Mesendoderm (in vitro differentiated cells): ENCODE measurements at regions not wholly inside any gene's neighbourhood (a gene's known extent, or its start where the extent isn't known, plus 50 kb on each side); places are given as distances from the start of the nearest gene placed in this dataset.

Experiments
- DNase-seq: peaks from one replicate; pipeline ENCODE4 v3.0.0; 2013
- H2AK5ac ChIP-seq: 2 replicates; pipeline ENCODE4 v1.6.1; 2013; ENCODE audit warnings: low read length, inconsistent platforms
- H2BK120ac ChIP-seq: 2 replicates; pipeline ENCODE4 v1.6.1; 2013; ENCODE audit warnings: low read depth, mild to moderate bottlenecking, low read length, moderate library complexity, mixed read lengths
- H2BK15ac ChIP-seq: replicated peaks from 2 replicates; pipeline ENCODE4 v1.6.1; 2013; ENCODE audit warnings: low read depth, mild to moderate bottlenecking, moderate library complexity
- H2BK5ac ChIP-seq: 2 replicates; pipeline ENCODE4 v1.6.1; 2013; ENCODE audit warnings: low read length, inconsistent platforms
- H3K18ac ChIP-seq: 2 replicates; pipeline ENCODE4 v1.6.1; 2013; ENCODE audit warnings: mild to moderate bottlenecking, low read length, mixed read lengths
- H3K23ac ChIP-seq: one replicate; pipeline ENCODE4 v1.6.1; 2013; ENCODE audit warnings: low read length
- H3K27ac ChIP-seq: 2 replicates; pipeline ENCODE4 v1.5.1; 2013; ENCODE audit warnings: low read depth, mild to moderate bottlenecking, inconsistent platforms, low read length, moderate library complexity
- H3K27me3 ChIP-seq: 2 replicates; pipeline ENCODE4 v1.6.1; 2013; ENCODE audit warnings: low read length, control low read depth, mild to moderate bottlenecking, inconsistent platforms; ENCODE audit not compliant: insufficient read depth, poor library complexity
- H3K36me3 ChIP-seq: 2 replicates; pipeline ENCODE4 v1.6.1; 2013; ENCODE audit warnings: low read length, inconsistent platforms; ENCODE audit not compliant: control insufficient read depth, insufficient read depth
- H3K4ac ChIP-seq: one replicate; pipeline ENCODE4 v1.6.1; 2013; ENCODE audit warnings: low read depth, mild to moderate bottlenecking, low read length, moderate library complexity
- H3K4me1 ChIP-seq: 2 replicates; pipeline ENCODE4 v1.6.1; 2013; ENCODE audit warnings: low read depth, low read length, inconsistent platforms; ENCODE audit not compliant: control insufficient read depth
- H3K4me2 ChIP-seq: 2 replicates; pipeline ENCODE4 v1.6.1; 2013; ENCODE audit warnings: low read length
- H3K4me3 ChIP-seq: 2 replicates; pipeline ENCODE4 v1.5.1; 2013; ENCODE audit warnings: mild to moderate bottlenecking, low read length
- H3K56ac ChIP-seq: one replicate; pipeline ENCODE4 v1.6.1; 2013; ENCODE audit warnings: low read length
- H3K79me1 ChIP-seq: 2 replicates; pipeline ENCODE4 v1.6.1; 2013; ENCODE audit warnings: low read length, inconsistent platforms
- H3K79me2 ChIP-seq: 2 replicates; pipeline ENCODE4 v1.6.1; 2013; ENCODE audit warnings: mild to moderate bottlenecking, low read length; ENCODE audit not compliant: control insufficient read depth, insufficient read depth
- H3K9ac ChIP-seq: 2 replicates; pipeline ENCODE4 v1.6.1; 2013; ENCODE audit warnings: low read length, inconsistent platforms
- H4K5ac ChIP-seq: one replicate; pipeline ENCODE4 v1.6.1; 2013; ENCODE audit warnings: low read length
- H4K8ac ChIP-seq: one replicate; pipeline ENCODE4 v1.6.1; 2013; ENCODE audit warnings: low read depth, mild to moderate bottlenecking, control low read depth, low read length, moderate library complexity
- WGBS: extraction: QIAGEN DNeasy Blood & Tissue Kit; methylation state at CpG from one replicate; pipeline ENCODE4 v1.1.7; 2013; ENCODE audit warnings: low lambda C conversion rate, missing lambda C conversion rate; ENCODE audit not compliant: insufficient coverage; ENCODE audit errors: extremely low coverage; 5-methylcytosine and 5-hydroxymethylcytosine counted together

DNA sequence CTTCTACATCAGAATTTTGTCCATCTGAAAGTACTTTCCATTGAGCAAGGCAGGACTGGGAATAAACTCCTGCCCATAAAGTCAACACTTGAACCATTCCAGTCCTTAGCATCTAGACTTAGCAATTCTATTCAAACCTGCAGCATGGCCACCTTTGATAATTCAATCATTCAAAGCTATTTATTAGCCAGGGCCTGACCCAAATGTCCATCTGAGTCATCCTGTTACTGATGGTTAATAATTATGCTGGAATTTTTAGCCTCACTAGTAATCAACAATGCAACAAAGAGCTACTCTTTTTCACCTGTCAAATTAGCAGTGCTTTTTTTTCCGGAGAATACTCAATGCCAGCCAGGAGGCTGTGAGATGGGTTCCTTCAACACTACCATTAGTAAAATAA, 72.7 kb upstream of the SNRK start:
- H2BK120ac ChIP-seq = no peak overlapping the region
- no peak overlapping the region for H3K56ac ChIP-seq
- no peak overlapping the region for H3K23ac ChIP-seq
- H3K4me3 ChIP-seq = no peak overlapping the region
- H4K8ac ChIP-seq = no peak overlapping the region
- H3K27me3 ChIP-seq = no peaks in the 10 kb centered on the region
- no peak for DNase-seq
- no peak overlapping the region for H2BK5ac ChIP-seq
- no peak overlapping the region for H2AK5ac ChIP-seq
- H3K79me2 ChIP-seq = no peaks in the 10 kb centered on the region
- no CpG with 5 or more reads among the region's 1 CpG for WGBS
- no peak overlapping the region for H2BK15ac ChIP-seq
- H3K4me1 ChIP-seq = no peaks in the 10 kb centered on the region
- H3K36me3 ChIP-seq = no peaks in the 10 kb centered on the region
- H3K27ac ChIP-seq = no peak overlapping the region
- no peaks in the 10 kb centered on the region for H3K79me1 ChIP-seq
- H3K9ac ChIP-seq = no peak overlapping the region
- no peak overlapping the region for H3K18ac ChIP-seq
- no peak overlapping the region for H3K4me2 ChIP-seq
- no peak overlapping the region for H4K5ac ChIP-seq
- H3K4ac ChIP-seq = no peak overlapping the region

- no peak overlapping the region for H3K9ac ChIP-seq
- no peak overlapping the region for H2AK5ac ChIP-seq
- H3K4ac ChIP-seq = no peak overlapping the region
- H3K56ac ChIP-seq = no peak overlapping the region
- H2BK5ac ChIP-seq = no peak overlapping the region
- no peak overlapping the region for H3K4me3 ChIP-seq
- no peak overlapping the region for H2BK15ac ChIP-seq
- no peak overlapping the region for H3K23ac ChIP-seq
- H3K4me2 ChIP-seq = no peak overlapping the region
- no CpG with 5 or more reads among the region's 8 CpGs for WGBS
- no peaks in the 10 kb centered on the region for H3K79me2 ChIP-seq
- no peaks in the 10 kb centered on the region for H3K36me3 ChIP-seq
- no peak overlapping the region for H4K5ac ChIP-seq
- H3K18ac ChIP-seq = no peak overlapping the region
- H4K8ac ChIP-seq = no peak overlapping the region
- no peak overlapping the region for H3K27ac ChIP-seq
- no peaks in the 10 kb centered on the region for H3K79me1 ChIP-seq
- H3K27me3 ChIP-seq = no peaks in the 10 kb centered on the region
- H3K4me1 ChIP-seq = no peaks in the 10 kb centered on the region
- DNase-seq = no peak
- H2BK120ac ChIP-seq = no peak overlapping the region
Observed at GRCh38 chr3:43212914-43213611, 73.3 kb upstream of the SNRK start.

GRCh38 chr3:43211681-43212080, 74.7 kb upstream of the SNRK start:
- Histone ChIP-seq H2BK5ac (no peak overlapping the region), H3K9ac (no peak overlapping the region), H3K27me3 (no peaks in the 10 kb centered on the region), H3K27ac (no peak overlapping the region), H3K36me3 (no peaks in the 10 kb centered on the region), H3K79me2 (no peaks in the 10 kb centered on the region), H3K4ac (no peak overlapping the region), H3K79me1 (no peaks in the 10 kb centered on the region), H3K23ac (no peak overlapping the region), H4K5ac (no peak overlapping the region), H2BK120ac (no peak overlapping the region), H3K4me1 (no peaks in the 10 kb centered on the region), H3K56ac (no peak overlapping the region), H2BK15ac (no peak overlapping the region), H2AK5ac (no peak overlapping the region), H3K4me2 (no peak overlapping the region), H4K8ac (no peak overlapping the region), H3K4me3 (no peak overlapping the region), H3K18ac (no peak overlapping the region)
- no peak for DNase-seq
- no CpG with 5 or more reads among the region's 5 CpGs for WGBS

DNA sequence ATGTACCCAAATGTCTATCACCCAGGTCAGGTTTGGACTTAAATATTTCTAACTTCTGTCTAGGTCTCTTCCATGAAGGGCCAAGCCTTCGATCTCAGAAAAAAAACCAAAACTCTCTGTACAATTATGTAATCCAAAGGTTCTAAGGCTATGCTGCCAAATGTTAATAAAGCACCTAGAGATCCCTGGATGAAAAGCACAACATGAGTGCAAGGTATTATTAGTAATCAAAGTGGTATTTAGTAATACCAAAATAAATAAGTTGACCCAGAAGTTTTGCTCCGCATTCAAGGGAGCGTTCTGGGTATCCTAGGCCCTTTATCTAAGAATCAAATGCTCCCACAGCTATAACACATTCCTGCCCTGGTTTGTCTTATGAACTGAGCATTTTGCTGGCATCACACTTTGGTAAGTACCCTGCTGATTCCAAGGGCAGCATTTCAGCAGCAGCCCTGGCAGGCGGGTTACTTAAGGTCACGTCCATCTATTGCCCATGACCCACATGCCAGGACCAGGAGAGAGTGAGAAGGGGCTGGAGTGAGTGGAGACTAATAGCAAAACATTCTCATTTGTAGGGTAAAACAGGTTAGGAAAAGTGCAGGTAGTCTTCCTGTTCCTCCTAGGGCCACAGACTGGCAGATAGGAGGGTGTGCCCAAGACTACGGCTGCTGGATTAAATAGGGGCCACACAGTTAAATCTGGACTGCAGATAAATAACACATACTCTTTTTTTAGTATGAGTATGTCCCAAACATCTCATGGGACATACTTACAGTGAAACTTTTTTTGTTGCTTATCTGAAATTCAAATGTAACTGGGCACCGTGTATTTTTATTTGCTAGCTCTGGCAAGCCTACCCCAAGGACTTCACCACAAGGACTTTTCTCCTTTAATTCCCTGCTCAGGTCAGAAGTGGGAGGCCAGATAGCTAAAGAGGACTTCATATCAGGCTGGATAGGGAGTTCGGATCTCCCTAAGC, 76.0 kb upstream of the SNRK start:
- Histone ChIP-seq H3K4ac (no peak overlapping the region), H3K4me1 (no peaks in the 10 kb centered on the region), H3K27ac (no peak overlapping the region), H3K79me1 (no peaks in the 10 kb centered on the region), H3K4me3 (no peak overlapping the region), H3K79me2 (no peaks in the 10 kb centered on the region), H3K18ac (no peak overlapping the region), H3K36me3 (no peaks in the 10 kb centered on the region), H3K56ac (no peak overlapping the region), H3K27me3 (no peaks in the 10 kb centered on the region), H4K8ac (no peak overlapping the region), H2AK5ac (no peak overlapping the region), H2BK120ac (no peak overlapping the region), H2BK15ac (no peak overlapping the region), H3K9ac (no peak overlapping the region), H2BK5ac (no peak overlapping the region), H4K5ac (no peak overlapping the region), H3K4me2 (no peak overlapping the region), H3K23ac (no peak overlapping the region)
- no peak for DNase-seq
- WGBS = no CpG with 5 or more reads among the region's 8 CpGs

DNA sequence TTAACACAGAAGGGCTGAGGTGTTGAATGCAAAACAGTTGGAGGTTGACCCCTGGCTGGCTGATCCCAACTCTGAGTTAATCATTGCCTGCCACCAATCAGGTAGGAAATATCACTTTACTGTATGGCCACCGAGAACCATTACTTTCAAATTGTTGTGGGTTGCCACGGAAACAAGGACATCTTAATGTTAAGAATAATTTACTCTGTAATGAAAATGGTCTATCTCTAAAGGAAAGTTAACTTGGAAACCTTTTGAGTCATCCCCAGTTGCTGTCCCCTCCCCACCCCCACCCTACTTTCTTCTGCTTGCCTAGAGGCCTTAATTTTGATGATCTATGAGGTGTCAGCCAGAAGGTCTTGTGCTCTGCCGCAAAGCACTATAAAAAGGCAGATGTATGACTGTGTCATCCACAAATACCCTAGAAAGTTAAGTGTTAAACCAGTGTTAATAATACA, 78.7 kb upstream of the SNRK start:
- no peak overlapping the region for H3K9ac ChIP-seq
- no peaks in the 10 kb centered on the region for H3K79me1 ChIP-seq
- no peaks in the 10 kb centered on the region for H3K4me1 ChIP-seq
- DNase-seq = no peak
- no peak overlapping the region for H2BK15ac ChIP-seq
- no peaks in the 10 kb centered on the region for H3K36me3 ChIP-seq
- H4K5ac ChIP-seq = no peak overlapping the region
- no peak overlapping the region for H3K56ac ChIP-seq
- no peak overlapping the region for H4K8ac ChIP-seq
- WGBS = no CpG with 5 or more reads among the region's 3 CpGs
- H3K27ac ChIP-seq = no peak overlapping the region
- H3K23ac ChIP-seq = no peak overlapping the region
- H3K4me2 ChIP-seq = no peak overlapping the region
- no peak overlapping the region for H3K4ac ChIP-seq
- H3K79me2 ChIP-seq = no peaks in the 10 kb centered on the region
- H2BK120ac ChIP-seq = no peak overlapping the region
- H3K4me3 ChIP-seq = no peak overlapping the region
- H3K18ac ChIP-seq = no peak overlapping the region
- no peak overlapping the region for H2BK5ac ChIP-seq
- no peak overlapping the region for H2AK5ac ChIP-seq
- H3K27me3 ChIP-seq = no peaks in the 10 kb centered on the region
